HL-60 (cell line): ENCODE measurements at regions not wholly inside any gene's neighbourhood (a gene's known extent, or its start where the extent isn't known, plus 50 kb on each side); places are given as distances from the start of the nearest gene placed in this dataset.

Experiments used
- CTCF ChIP-seq: IDR thresholded peaks from one replicate; pipeline ENCODE4 v1.5.1; 2011; ENCODE audit warnings: low read length, control low read depth, inconsistent platforms; ENCODE audit not compliant: insufficient read depth
- GABPA ChIP-seq: IDR thresholded peaks from 2 replicates; pipeline ENCODE4 v1.6.1; 2012; ENCODE audit warnings: low read depth
- POLR2AphosphoS5 ChIP-seq: IDR thresholded peaks from 2 replicates; pipeline ENCODE4 v1.6.1; 2012; ENCODE audit warnings: low read depth
- REST ChIP-seq: IDR thresholded peaks from 2 replicates; pipeline ENCODE4 v1.6.1; 2012; ENCODE audit warnings: low read depth; ENCODE audit not compliant: insufficient replicate concordance

- TF ChIP-seq CTCF (no peak), REST (no peak), GABPA (no peak), POLR2AphosphoS5 (no peak)
Measured at GRCh38 chr4:11548597-11549082, 119.9 kb upstream of the HS3ST1 start.
